ENCODE measurements at regions not wholly inside any gene's neighbourhood (a gene's known extent, or its start where the extent isn't known, plus 50 kb on each side); places are given as distances from the start of the nearest gene placed in this dataset.

DNA sequence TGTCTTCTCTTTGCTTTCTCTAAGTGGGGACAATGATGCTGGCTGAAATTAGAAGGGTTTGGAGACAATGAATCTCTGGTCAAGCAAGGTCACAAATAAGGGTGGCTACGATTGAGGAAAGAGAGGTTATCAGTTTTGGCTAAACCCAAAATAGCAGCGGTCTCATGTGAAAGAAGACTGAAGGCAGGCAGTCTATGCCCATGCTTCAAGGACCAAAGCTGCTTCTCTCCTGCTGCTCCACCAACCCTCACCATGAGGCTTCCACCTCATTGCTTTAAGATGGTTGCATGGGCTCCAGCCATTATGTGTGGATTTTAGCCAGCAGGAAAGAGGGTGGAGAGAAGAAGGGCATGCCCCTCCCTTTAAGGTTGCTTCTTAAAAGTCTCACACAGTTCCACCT is 114.1 kb upstream of the TRIM2 start:
- TF ChIP-seq, protein P1, sequence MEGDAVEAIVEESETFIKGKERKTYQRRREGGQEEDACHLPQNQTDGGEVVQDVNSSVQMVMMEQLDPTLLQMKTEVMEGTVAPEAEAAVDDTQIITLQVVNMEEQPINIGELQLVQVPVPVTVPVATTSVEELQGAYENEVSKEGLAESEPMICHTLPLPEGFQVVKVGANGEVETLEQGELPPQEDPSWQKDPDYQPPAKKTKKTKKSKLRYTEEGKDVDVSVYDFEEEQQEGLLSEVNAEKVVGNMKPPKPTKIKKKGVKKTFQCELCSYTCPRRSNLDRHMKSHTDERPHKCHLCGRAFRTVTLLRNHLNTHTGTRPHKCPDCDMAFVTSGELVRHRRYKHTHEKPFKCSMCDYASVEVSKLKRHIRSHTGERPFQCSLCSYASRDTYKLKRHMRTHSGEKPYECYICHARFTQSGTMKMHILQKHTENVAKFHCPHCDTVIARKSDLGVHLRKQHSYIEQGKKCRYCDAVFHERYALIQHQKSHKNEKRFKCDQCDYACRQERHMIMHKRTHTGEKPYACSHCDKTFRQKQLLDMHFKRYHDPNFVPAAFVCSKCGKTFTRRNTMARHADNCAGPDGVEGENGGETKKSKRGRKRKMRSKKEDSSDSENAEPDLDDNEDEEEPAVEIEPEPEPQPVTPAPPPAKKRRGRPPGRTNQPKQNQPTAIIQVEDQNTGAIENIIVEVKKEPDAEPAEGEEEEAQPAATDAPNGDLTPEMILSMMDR (conservative IDR thresholded peaks at IDR 0.05; ENCODE audit: control insufficient read depth, insufficient read depth, low read depth, low read length) = no peak
- no peak for DNase-seq (ENCODE audit: low read depth)
- no peak overlapping the region for H3K4me3 ChIP-seq (ENCODE audit: control insufficient read depth, low read depth, low read length)

DNA sequence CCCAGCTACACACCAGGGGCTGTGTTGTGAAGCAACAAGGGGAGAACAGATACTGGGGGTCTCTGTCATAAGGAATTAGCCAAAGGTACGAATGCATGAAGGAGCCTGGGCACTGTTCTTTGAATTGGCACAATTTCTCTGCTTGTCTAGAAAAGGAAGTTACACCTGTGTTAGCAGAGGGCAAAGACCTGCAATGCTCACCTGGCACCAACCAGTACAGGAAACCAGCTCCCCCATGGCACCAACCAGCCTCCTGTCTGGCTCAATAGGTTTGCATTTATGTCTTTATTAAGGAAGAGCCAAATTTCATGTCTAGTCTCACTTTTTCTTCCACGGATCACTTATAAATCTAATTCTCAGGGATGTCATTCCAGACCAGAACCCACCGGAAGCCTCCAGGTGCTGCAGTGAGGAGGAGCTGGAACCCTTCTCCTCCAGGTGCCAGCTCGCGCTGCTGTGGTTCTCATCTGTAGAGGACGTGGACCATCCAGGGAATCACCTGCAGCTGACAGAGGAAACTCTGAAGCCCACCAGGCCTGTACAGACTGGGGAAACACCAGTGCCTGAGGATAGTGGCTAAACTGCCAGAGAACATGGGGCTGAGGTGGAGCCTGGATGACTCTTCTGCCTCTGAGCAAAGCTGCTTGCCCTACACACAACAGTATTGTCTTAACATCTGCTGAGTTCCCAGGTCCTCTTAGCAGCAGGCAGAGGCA is 113.4 kb upstream of the TRIM2 start:
- TF ChIP-seq, protein P1 (conservative IDR thresholded peaks at IDR 0.05; ENCODE audit: control insufficient read depth, insufficient read depth, low read depth, low read length) = no peak
- DNase-seq (ENCODE audit: low read depth) = no peak
- no peak overlapping the region for H3K4me3 ChIP-seq (ENCODE audit: control insufficient read depth, low read depth, low read length)

DNA sequence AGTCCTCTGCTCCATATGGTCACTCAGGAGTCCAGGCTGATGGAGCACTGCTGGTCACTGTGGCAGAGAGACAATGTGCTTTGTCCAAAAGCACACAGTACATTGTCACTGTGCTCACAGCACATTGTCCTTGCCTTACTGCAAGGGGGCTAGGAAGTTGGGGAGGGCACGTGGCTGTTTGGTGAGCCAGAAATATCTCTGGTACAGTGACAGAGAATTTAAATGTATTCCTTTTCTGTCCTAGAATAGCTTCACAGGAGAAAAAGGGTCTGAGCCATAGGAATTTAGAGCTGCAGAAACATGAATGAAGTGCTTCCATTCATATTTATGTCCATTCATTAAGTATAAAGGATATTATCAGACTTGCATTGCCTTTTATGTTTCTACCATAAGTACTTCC is 110.8 kb upstream of the TRIM2 start:
- no peak overlapping the region for H3K4me3 ChIP-seq (ENCODE audit: control insufficient read depth, low read depth, low read length)
- no peak for DNase-seq (ENCODE audit: low read depth)
- TF ChIP-seq, protein P1 (conservative IDR thresholded peaks at IDR 0.05; ENCODE audit: control insufficient read depth, insufficient read depth, low read depth, low read length) = no peak

DNA sequence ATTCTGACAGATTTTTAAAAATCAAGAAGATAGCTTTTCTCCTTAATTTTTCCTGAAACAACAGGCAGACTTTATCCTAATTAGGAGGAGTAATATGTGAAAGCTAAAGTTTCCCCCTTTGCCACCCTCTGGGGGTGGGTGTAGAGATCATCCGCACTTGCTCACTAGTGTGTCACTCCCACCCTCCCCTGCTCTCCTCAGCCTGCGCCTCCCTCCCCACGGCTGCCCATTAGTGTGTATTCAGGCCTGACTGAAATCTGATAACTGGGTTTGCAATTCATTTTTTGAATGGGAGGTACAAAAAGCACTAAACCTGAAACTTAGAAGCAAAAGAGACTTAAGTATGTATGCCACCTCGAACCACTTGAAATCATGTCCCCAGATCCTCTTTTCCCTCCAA is 110.4 kb upstream of the TRIM2 start:
- TF ChIP-seq, protein P1 (conservative IDR thresholded peaks at IDR 0.05; ENCODE audit: control insufficient read depth, insufficient read depth, low read depth, low read length) = no peak
- no peak for DNase-seq (ENCODE audit: low read depth)

DNA sequence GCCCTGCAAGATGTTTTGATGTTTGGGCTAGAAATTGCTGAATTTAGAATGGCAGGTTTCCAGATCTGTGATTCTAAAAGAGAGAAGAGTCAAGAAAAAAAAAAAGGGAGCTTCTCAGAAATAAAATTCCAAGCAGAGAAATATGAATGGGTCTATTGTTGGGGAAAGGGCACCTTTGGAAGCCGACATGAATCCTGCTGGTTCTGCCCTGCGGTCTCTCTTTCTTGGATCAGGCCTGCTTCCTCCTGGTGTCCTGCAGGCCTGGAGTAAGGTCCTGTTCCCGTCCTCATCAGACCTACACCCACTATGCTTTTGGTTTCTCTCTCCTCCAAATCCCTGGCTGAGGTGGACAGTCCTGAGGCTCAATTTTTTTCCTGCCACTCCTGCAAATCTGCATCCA is 109.8 kb upstream of the TRIM2 start:
- H3K4me3 ChIP-seq (ENCODE audit: control insufficient read depth, low read depth, low read length) = no peak overlapping the region

More for the DNA sequence above, 110.4 kb upstream of the TRIM2 start:
- H3K4me3 ChIP-seq (ENCODE audit: control insufficient read depth, low read depth, low read length) = no peak overlapping the region

DNA sequence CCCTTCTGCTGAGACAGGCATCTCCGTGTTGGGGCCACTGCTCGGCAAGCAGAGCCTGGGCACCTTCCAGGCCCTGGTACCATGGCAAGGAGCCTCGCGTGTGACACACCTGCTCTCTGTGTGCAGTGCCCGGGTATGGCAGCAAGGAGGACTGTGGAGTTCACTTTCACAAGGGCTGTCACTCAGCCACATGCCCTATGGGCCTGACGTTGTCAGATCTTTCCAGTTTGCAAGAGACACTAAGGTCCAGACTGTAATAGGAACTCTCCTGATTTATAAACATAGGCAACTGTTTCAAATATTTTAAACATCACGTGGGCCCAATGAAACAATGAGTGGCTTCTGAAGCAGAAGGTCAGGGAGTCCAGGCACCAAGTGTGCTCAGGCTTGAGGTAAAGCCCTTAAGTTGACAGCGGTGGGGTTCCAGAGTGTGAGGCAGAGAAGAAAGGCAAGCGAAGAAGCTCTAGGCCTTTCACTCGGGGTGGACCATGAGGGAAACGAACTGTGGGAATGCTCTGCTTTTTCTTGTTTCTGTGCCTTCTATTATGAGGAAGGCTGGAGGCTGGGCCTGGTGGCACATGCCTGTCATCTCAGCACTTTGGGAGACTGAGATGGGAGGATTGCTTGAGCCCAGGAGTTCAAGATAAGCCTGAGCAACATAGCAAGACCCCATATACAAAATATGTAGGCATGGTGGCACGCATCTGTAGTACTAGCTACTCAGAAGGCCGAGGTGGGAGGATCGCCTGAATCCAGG is 108.6 kb upstream of the TRIM2 start:
- no peak overlapping the region for H3K4me3 ChIP-seq (ENCODE audit: control insufficient read depth, low read depth, low read length)
- TF ChIP-seq, protein P1 (conservative IDR thresholded peaks at IDR 0.05; ENCODE audit: control insufficient read depth, insufficient read depth, low read depth, low read length) = no peak
- DNase-seq (ENCODE audit: low read depth) = no peak

More for the DNA sequence above, 109.8 kb upstream of the TRIM2 start:
- TF ChIP-seq, protein P1 (conservative IDR thresholded peaks at IDR 0.05; ENCODE audit: control insufficient read depth, insufficient read depth, low read depth, low read length) = no peak
- DNase-seq (ENCODE audit: low read depth) = no peak
